ENCODE measurements at regions not wholly inside any gene's neighbourhood (a gene's known extent, or its start where the extent isn't known, plus 50 kb on each side); places are given as distances from the start of the nearest gene placed in this dataset.

DNA sequence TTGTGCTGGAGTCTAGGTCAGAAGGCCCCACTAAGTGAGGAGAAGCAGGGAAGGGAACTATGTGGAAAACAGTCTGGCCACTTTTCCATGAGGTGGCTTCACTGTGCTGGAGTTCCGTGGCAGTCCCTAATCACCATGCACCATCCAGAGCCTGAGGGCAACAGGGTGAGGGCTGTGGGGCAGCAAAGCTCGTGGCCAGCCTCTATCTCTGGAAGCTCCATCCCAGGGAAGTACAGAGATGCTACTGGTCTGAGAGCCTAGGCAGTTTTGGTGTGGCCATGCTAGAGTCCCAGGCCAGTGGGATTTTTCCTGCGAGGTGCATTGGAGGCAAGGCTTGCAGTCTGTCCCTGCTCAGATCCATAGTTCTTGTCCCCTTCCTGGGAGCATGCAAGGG, 157.3 kb upstream of the LRRC7 start:
- Histone ChIP-seq H3F3A (replicated peaks; ENCODE audit: insufficient read depth) (no peaks in the 10 kb centered on the region), H3K9ac (no peak overlapping the region), H3K9me2 (no peaks in the 10 kb centered on the region), H3K36me3 (replicated peaks in 1 of 2; ENCODE audit: control insufficient read depth in 1 of 2, insufficient read depth in 2 of 2, low read length in 1 of 2) (no peaks in the 10 kb centered on the region), H2AFZ (ENCODE audit: low read depth) (no peak overlapping the region), H3K4me1 (ENCODE audit: control insufficient read depth in 1 of 2, insufficient read depth in 2 of 2, low read depth in 1 of 2, low read length in 1 of 2) (peaks cover 0 to 8% of the 10 kb centered on the region in 2 experiments; a peak in 1 of 4 replicates), H3K4me2 (no peak overlapping the region), H3K9me3 (no peaks in the 10 kb centered on the region), H3K79me2 (ENCODE audit: insufficient read depth) (no peaks in the 10 kb centered on the region), H3K4me3 (ENCODE audit: low read depth in 2 of 2, low read length in 1 of 2) (no peak overlapping the region), H3K27me3 (ENCODE audit: insufficient read depth) (no peaks in the 10 kb centered on the region), H3K27ac (ENCODE audit: low read depth in 2 of 2, low read length in 1 of 2) (no peak overlapping the region), H4K20me1 (ENCODE audit: insufficient read depth) (no peaks in the 10 kb centered on the region)
- 30% methylated on average over 2 of the region's 3 CpGs for WGBS (ENCODE audit: low lambda C conversion rate)
- TF ChIP-seq NRF1 (IDR thresholded peaks at IDR 0.05; ENCODE audit: low read depth, low read length) (no peak), CHD2 (IDR thresholded peaks at IDR 0.05; ENCODE audit: low read length, partially characterized antibody) (no peak), ELF1 (IDR thresholded peaks at IDR 0.05) (no peak), EP300 (IDR thresholded peaks at IDR 0.05; ENCODE audit: borderline replicate concordance in 1 of 2, low read depth in 1 of 2, low read length in 1 of 2) (no peak), NFIC (IDR thresholded peaks at IDR 0.05; ENCODE audit: borderline replicate concordance) (no peak), SMC3 (IDR thresholded peaks at IDR 0.05; ENCODE audit: low read depth, low read length) (no peak), TCF12 (IDR thresholded peaks at IDR 0.05) (no peak), EZH2phosphoT487 (IDR thresholded peaks at IDR 0.05; ENCODE audit: borderline replicate concordance, low read depth) (no peak), FOXJ3 (CRISPR knock-in tag; IDR thresholded peaks at IDR 0.05) (no peak), TAF1 (IDR thresholded peaks at IDR 0.05; ENCODE audit: borderline replicate concordance, low read depth, low read length) (no peak), GATA2 (CRISPR knock-in tag; IDR thresholded peaks at IDR 0.05) (no peak)
- TF ChIP-seq, protein P1, sequence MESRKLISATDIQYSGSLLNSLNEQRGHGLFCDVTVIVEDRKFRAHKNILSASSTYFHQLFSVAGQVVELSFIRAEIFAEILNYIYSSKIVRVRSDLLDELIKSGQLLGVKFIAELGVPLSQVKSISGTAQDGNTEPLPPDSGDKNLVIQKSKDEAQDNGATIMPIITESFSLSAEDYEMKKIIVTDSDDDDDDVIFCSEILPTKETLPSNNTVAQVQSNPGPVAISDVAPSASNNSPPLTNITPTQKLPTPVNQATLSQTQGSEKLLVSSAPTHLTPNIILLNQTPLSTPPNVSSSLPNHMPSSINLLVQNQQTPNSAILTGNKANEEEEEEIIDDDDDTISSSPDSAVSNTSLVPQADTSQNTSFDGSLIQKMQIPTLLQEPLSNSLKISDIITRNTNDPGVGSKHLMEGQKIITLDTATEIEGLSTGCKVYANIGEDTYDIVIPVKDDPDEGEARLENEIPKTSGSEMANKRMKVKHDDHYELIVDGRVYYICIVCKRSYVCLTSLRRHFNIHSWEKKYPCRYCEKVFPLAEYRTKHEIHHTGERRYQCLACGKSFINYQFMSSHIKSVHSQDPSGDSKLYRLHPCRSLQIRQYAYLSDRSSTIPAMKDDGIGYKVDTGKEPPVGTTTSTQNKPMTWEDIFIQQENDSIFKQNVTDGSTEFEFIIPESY (IDR thresholded peaks at IDR 0.05; ENCODE audit: borderline replicate concordance, low read depth) = no peak
- TF ChIP-seq, protein P2, sequence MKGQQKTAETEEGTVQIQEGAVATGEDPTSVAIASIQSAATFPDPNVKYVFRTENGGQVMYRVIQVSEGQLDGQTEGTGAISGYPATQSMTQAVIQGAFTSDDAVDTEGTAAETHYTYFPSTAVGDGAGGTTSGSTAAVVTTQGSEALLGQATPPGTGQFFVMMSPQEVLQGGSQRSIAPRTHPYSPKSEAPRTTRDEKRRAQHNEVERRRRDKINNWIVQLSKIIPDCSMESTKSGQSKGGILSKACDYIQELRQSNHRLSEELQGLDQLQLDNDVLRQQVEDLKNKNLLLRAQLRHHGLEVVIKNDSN (IDR thresholded peaks at IDR 0.05; ENCODE audit: borderline replicate concordance, low read depth) = no peak
- TF ChIP-seq, protein P3, sequence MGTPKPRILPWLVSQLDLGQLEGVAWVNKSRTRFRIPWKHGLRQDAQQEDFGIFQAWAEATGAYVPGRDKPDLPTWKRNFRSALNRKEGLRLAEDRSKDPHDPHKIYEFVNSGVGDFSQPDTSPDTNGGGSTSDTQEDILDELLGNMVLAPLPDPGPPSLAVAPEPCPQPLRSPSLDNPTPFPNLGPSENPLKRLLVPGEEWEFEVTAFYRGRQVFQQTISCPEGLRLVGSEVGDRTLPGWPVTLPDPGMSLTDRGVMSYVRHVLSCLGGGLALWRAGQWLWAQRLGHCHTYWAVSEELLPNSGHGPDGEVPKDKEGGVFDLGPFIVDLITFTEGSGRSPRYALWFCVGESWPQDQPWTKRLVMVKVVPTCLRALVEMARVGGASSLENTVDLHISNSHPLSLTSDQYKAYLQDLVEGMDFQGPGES (IDR thresholded peaks at IDR 0.05; ENCODE audit: low read depth, low read length) = no peak
- TF ChIP-seq, protein P4, sequence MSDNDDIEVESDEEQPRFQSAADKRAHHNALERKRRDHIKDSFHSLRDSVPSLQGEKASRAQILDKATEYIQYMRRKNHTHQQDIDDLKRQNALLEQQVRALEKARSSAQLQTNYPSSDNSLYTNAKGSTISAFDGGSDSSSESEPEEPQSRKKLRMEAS (IDR thresholded peaks at IDR 0.05; ENCODE audit: low read depth) = no peak
- TF ChIP-seq, protein P5, sequence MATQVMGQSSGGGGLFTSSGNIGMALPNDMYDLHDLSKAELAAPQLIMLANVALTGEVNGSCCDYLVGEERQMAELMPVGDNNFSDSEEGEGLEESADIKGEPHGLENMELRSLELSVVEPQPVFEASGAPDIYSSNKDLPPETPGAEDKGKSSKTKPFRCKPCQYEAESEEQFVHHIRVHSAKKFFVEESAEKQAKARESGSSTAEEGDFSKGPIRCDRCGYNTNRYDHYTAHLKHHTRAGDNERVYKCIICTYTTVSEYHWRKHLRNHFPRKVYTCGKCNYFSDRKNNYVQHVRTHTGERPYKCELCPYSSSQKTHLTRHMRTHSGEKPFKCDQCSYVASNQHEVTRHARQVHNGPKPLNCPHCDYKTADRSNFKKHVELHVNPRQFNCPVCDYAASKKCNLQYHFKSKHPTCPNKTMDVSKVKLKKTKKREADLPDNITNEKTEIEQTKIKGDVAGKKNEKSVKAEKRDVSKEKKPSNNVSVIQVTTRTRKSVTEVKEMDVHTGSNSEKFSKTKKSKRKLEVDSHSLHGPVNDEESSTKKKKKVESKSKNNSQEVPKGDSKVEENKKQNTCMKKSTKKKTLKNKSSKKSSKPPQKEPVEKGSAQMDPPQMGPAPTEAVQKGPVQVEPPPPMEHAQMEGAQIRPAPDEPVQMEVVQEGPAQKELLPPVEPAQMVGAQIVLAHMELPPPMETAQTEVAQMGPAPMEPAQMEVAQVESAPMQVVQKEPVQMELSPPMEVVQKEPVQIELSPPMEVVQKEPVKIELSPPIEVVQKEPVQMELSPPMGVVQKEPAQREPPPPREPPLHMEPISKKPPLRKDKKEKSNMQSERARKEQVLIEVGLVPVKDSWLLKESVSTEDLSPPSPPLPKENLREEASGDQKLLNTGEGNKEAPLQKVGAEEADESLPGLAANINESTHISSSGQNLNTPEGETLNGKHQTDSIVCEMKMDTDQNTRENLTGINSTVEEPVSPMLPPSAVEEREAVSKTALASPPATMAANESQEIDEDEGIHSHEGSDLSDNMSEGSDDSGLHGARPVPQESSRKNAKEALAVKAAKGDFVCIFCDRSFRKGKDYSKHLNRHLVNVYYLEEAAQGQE (IDR thresholded peaks at IDR 0.05; ENCODE audit: low read depth, low read length) = no peak
- DNase-seq = no peak
- ChIA-PET POLR2A (no interaction called here), CTCF (no interaction called here)

All from SK-N-SH (cell line).